Calu3 (cell line): ENCODE measurements at regions not wholly inside any gene's neighbourhood (a gene's known extent, or its start where the extent isn't known, plus 50 kb on each side); places are given as distances from the start of the nearest gene placed in this dataset.

Experiments
- BruUV-seq: library from RNA; stranded (reverse); fragments of 400-500 nt; replicated peaks from 2 replicates; lab custom pipeline; 2021; lab: Mats Ljungman, UMichigan
- CTCF ChIA-PET: fragments of 300-600 bp; sonication (Branson Sonifier 250); formaldehyde crosslinking; loops from one replicate; lab custom pipeline; 2022; ENCODE audit warnings: antibody characterized with exemption; lab: Charles Lee
- DNase-seq: peaks from one replicate; pipeline ENCODE4 v3.0.0; 2022
- H3K27ac Mint-ChIP-seq: one replicate; pipeline ENCODE4 v1.8.0; 2022; ENCODE audit warnings: mixed read lengths; ENCODE audit not compliant: unreplicated experiment
- H3K27me3 Mint-ChIP-seq: one replicate; pipeline ENCODE4 v1.8.0; 2022; ENCODE audit warnings: mixed read lengths; ENCODE audit not compliant: unreplicated experiment
- H3K36me3 Mint-ChIP-seq: one replicate; pipeline ENCODE4 v1.8.0; 2022; ENCODE audit warnings: mild to moderate bottlenecking, moderate library complexity, mixed read lengths; ENCODE audit not compliant: insufficient read depth, unreplicated experiment
- H3K4me1 Mint-ChIP-seq: one replicate; pipeline ENCODE4 v1.8.0; 2022; ENCODE audit warnings: mild to moderate bottlenecking, low read depth, mixed read lengths; ENCODE audit not compliant: unreplicated experiment
- H3K4me3 Mint-ChIP-seq: one replicate; pipeline ENCODE4 v1.8.0; 2022; ENCODE audit warnings: mild to moderate bottlenecking, low read depth, moderate library complexity, mixed read lengths; ENCODE audit not compliant: unreplicated experiment
- H3K9me3 Mint-ChIP-seq: one replicate; pipeline ENCODE4 v1.8.0; 2022; ENCODE audit warnings: low read depth, mixed read lengths; ENCODE audit not compliant: unreplicated experiment
- CTCF ChIP-seq: fragments of 200-600 bp; IDR thresholded peaks from one replicate; pipeline ENCODE4 v1.8.0; 2022; ENCODE audit warnings: antibody characterized with exemption; ENCODE audit not compliant: unreplicated experiment
- intact Hi-C: fragments of 100-400 bp; cut with micrococcal nuclease; formaldehyde crosslinking; loops from one replicate; pipeline ENCODE4 v1.10.0; 2022; ENCODE audit not compliant: unreplicated experiment

- no peaks in the 10 kb centered on the region for H3K27me3 Mint-ChIP-seq
- BruUV-seq = no TSS peak
Measured at GRCh38 chr5:22998774-22999173, 145.6 kb upstream of the CDH12 start.

GRCh38 chr5:22998362-22998761 is 145.2 kb upstream of the CDH12 start:
- Mint-ChIP-seq H3K9me3 (peaks cover 3% of the 10 kb centered on the region), H3K27ac (no peak overlapping the region), H3K27me3 (no peaks in the 10 kb centered on the region), H3K36me3 (no peaks in the 10 kb centered on the region), H3K4me3 (no peak overlapping the region), H3K4me1 (no peaks in the 10 kb centered on the region)
- intact Hi-C loops = no loop called here
- no peak for DNase-seq
- BruUV-seq = no TSS peak
- CTCF ChIA-PET = no interaction called here
- TF ChIP-seq CTCF = no peak

More at GRCh38 chr5:22998774-22999173, 145.6 kb upstream of the CDH12 start:
- CTCF ChIA-PET = no interaction called here
- Mint-ChIP-seq H3K36me3 (no peaks in the 10 kb centered on the region), H3K4me3 (no peak overlapping the region), H3K4me1 (no peaks in the 10 kb centered on the region), H3K27ac (no peak overlapping the region), H3K9me3 (peaks cover 3% of the 10 kb centered on the region)
- TF ChIP-seq CTCF = no peak
- intact Hi-C loops = no loop called here
- no peak for DNase-seq

- no peak overlapping the region for H3K27ac Mint-ChIP-seq
Measured at GRCh38 chr5:22988937-22989336, 135.8 kb upstream of the CDH12 start.

GRCh38 chr5:22986281-22986680 is 133.1 kb upstream of the CDH12 start:
- no peak for DNase-seq
- no peak overlapping the region for H3K27ac Mint-ChIP-seq
- no peaks in the 10 kb centered on the region for H3K4me1 Mint-ChIP-seq
- no peak for TF ChIP-seq CTCF
- H3K4me3 Mint-ChIP-seq = no peak overlapping the region
- CTCF ChIA-PET = no interaction called here
- H3K36me3 Mint-ChIP-seq = no peaks in the 10 kb centered on the region
- H3K9me3 Mint-ChIP-seq = peaks cover 3% of the 10 kb centered on the region
- intact Hi-C loops = no loop called here
- BruUV-seq = no TSS peak
- H3K27me3 Mint-ChIP-seq = no peaks in the 10 kb centered on the region

More at GRCh38 chr5:22988937-22989336, 135.8 kb upstream of the CDH12 start:
- no TSS peak for BruUV-seq
- intact Hi-C loops = no loop called here
- no peaks in the 10 kb centered on the region for H3K36me3 Mint-ChIP-seq
- DNase-seq = no peak
- no peaks in the 10 kb centered on the region for H3K4me1 Mint-ChIP-seq
- peaks cover 5% of the 10 kb centered on the region for H3K9me3 Mint-ChIP-seq
- H3K4me3 Mint-ChIP-seq = no peak overlapping the region
- TF ChIP-seq CTCF = no peak
- CTCF ChIA-PET = no interaction called here
- no peaks in the 10 kb centered on the region for H3K27me3 Mint-ChIP-seq

- TF ChIP-seq CTCF = no peak
Measured at GRCh38 chr5:22985446-22985845, 132.3 kb upstream of the CDH12 start.

More at GRCh38 chr5:22985446-22985845, 132.3 kb upstream of the CDH12 start:
- CTCF ChIA-PET = no interaction called here
- Mint-ChIP-seq H3K4me3 (no peak overlapping the region), H3K4me1 (no peaks in the 10 kb centered on the region), H3K9me3 (peaks cover 4% of the 10 kb centered on the region), H3K36me3 (no peaks in the 10 kb centered on the region), H3K27ac (no peak overlapping the region), H3K27me3 (no peaks in the 10 kb centered on the region)
- no TSS peak for BruUV-seq
- intact Hi-C loops = no loop called here
- DNase-seq = no peak
